HCT116 (cell line): ENCODE measurements at regions not wholly inside any gene's neighbourhood (a gene's known extent, or its start where the extent isn't known, plus 50 kb on each side); places are given as distances from the start of the nearest gene placed in this dataset.

Experiments used
- EZH2 ChIP-seq: fragments of 200-600 bp; sonication (generic); IDR thresholded peaks from 2 replicates; pipeline ENCODE4 v1.6.1; 2017; ENCODE audit warnings: antibody characterized with exemption, mixed run types
- EZH2phosphoT487 ChIP-seq: fragments of 200-600 bp; IDR thresholded peaks from 2 replicates; pipeline ENCODE4 v1.6.1; 2018; ENCODE audit warnings: antibody characterized with exemption, borderline replicate concordance
- POLR2A ChIP-seq: IDR thresholded peaks from 2 replicates; pipeline ENCODE4 v1.7.0; 2011; ENCODE audit warnings: borderline replicate concordance; ENCODE audit not compliant: insufficient read depth, insufficient read length; ENCODE audit errors: extremely low read depth
- POLR2AphosphoS5 ChIP-seq: IDR thresholded peaks from 2 replicates; pipeline ENCODE4 v1.6.1; 2011; ENCODE audit warnings: mild to moderate bottlenecking, low read depth, low read length, moderate library complexity
- SP1 ChIP-seq: IDR thresholded peaks from 2 replicates; pipeline ENCODE4 v1.6.1; 2012; ENCODE audit warnings: low read depth
- SRF ChIP-seq: IDR thresholded peaks from 2 replicates; pipeline ENCODE4 v1.6.1; 2012; ENCODE audit warnings: low read depth
- TCF7L2 ChIP-seq: IDR thresholded peaks from 2 replicates; pipeline ENCODE4 v1.7.0; 2011; ENCODE audit warnings: borderline replicate concordance, inconsistent platforms; ENCODE audit not compliant: insufficient read depth, insufficient read length; ENCODE audit errors: extremely low read depth
- YY1 ChIP-seq: IDR thresholded peaks from 2 replicates; pipeline ENCODE4 v1.6.1; 2011; ENCODE audit warnings: low read length, low read depth, moderate library complexity, mild to moderate bottlenecking; ENCODE audit not compliant: insufficient replicate concordance; ENCODE audit errors: extremely low read depth
- ZFX ChIP-seq: fragments of 450-650 bp; IDR thresholded peaks from 2 replicates; pipeline ENCODE4 v1.6.1; 2017
- TF ChIP-seq, protein P1 (sequence below): IDR thresholded peaks from 2 replicates; pipeline ENCODE4 v1.6.1; 2011; ENCODE audit warnings: mild to moderate bottlenecking, low read length, moderate library complexity; ENCODE audit not compliant: insufficient replicate concordance; ENCODE audit errors: extremely low read depth
- TF ChIP-seq, protein P2 (sequence below), 3 experiments: fragments of 200-600 bp in 1 of 3; sonication (generic) in 1 of 3; IDR thresholded peaks in 2 of 3; conservative IDR thresholded peaks in 1 of 3; 2 replicates each; pipeline ENCODE4 v1.5.1; 2012 to 2017; ENCODE audit warnings: low read depth in 2 of 3, low read length in 2 of 3, antibody characterized with exemption in 1 of 3, borderline replicate concordance in 1 of 3, control low read depth in 1 of 3, mild to moderate bottlenecking in 1 of 3, mixed read lengths in 1 of 3, mixed run types in 1 of 3, moderate library complexity in 1 of 3; ENCODE audit not compliant: insufficient read depth in 1 of 3
- TF ChIP-seq, protein P3 (sequence below): IDR thresholded peaks from 2 replicates; pipeline ENCODE4 v1.6.1; 2012; ENCODE audit warnings: low read depth

DNA sequence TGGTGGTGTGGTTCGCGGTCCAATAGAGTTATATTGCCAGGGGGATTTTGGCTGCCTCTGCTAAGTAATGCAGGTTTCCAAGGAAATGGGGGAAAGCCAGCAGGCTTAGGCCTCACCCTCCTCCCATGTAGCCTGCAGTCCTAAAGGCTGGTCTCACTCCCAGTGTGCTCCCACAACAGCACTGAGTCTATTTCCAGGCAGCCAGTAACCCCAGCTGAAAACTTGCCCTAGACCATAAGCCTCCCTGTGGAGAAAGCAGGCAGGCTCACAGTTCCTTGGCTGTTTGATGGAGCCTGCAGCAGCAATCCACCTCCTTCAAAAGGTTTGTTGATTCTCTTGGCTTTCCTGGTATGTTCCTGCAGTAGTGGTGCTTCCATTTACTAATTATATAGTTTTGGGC lies 220.0 kb upstream of the ZNF804B start:
- TF ChIP-seq EZH2 (no peak), POLR2A (no peak), EZH2phosphoT487 (no peak), ZFX (no peak), YY1 (no peak), SP1 (no peak), SRF (no peak), POLR2AphosphoS5 (no peak), TCF7L2 (no peak)
- TF ChIP-seq, protein P1, sequence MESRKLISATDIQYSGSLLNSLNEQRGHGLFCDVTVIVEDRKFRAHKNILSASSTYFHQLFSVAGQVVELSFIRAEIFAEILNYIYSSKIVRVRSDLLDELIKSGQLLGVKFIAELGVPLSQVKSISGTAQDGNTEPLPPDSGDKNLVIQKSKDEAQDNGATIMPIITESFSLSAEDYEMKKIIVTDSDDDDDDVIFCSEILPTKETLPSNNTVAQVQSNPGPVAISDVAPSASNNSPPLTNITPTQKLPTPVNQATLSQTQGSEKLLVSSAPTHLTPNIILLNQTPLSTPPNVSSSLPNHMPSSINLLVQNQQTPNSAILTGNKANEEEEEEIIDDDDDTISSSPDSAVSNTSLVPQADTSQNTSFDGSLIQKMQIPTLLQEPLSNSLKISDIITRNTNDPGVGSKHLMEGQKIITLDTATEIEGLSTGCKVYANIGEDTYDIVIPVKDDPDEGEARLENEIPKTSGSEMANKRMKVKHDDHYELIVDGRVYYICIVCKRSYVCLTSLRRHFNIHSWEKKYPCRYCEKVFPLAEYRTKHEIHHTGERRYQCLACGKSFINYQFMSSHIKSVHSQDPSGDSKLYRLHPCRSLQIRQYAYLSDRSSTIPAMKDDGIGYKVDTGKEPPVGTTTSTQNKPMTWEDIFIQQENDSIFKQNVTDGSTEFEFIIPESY: no peak
- TF ChIP-seq, protein P2, sequence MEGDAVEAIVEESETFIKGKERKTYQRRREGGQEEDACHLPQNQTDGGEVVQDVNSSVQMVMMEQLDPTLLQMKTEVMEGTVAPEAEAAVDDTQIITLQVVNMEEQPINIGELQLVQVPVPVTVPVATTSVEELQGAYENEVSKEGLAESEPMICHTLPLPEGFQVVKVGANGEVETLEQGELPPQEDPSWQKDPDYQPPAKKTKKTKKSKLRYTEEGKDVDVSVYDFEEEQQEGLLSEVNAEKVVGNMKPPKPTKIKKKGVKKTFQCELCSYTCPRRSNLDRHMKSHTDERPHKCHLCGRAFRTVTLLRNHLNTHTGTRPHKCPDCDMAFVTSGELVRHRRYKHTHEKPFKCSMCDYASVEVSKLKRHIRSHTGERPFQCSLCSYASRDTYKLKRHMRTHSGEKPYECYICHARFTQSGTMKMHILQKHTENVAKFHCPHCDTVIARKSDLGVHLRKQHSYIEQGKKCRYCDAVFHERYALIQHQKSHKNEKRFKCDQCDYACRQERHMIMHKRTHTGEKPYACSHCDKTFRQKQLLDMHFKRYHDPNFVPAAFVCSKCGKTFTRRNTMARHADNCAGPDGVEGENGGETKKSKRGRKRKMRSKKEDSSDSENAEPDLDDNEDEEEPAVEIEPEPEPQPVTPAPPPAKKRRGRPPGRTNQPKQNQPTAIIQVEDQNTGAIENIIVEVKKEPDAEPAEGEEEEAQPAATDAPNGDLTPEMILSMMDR (IDR thresholded peaks at IDR 0.05 in 2 of 3, conservative IDR thresholded peaks at IDR 0.05 in 1 of 3; ENCODE audit: borderline replicate concordance in 1 of 3, insufficient read depth in 1 of 3, low read depth in 2 of 3, low read length in 2 of 3): no peak
- TF ChIP-seq, protein P3, sequence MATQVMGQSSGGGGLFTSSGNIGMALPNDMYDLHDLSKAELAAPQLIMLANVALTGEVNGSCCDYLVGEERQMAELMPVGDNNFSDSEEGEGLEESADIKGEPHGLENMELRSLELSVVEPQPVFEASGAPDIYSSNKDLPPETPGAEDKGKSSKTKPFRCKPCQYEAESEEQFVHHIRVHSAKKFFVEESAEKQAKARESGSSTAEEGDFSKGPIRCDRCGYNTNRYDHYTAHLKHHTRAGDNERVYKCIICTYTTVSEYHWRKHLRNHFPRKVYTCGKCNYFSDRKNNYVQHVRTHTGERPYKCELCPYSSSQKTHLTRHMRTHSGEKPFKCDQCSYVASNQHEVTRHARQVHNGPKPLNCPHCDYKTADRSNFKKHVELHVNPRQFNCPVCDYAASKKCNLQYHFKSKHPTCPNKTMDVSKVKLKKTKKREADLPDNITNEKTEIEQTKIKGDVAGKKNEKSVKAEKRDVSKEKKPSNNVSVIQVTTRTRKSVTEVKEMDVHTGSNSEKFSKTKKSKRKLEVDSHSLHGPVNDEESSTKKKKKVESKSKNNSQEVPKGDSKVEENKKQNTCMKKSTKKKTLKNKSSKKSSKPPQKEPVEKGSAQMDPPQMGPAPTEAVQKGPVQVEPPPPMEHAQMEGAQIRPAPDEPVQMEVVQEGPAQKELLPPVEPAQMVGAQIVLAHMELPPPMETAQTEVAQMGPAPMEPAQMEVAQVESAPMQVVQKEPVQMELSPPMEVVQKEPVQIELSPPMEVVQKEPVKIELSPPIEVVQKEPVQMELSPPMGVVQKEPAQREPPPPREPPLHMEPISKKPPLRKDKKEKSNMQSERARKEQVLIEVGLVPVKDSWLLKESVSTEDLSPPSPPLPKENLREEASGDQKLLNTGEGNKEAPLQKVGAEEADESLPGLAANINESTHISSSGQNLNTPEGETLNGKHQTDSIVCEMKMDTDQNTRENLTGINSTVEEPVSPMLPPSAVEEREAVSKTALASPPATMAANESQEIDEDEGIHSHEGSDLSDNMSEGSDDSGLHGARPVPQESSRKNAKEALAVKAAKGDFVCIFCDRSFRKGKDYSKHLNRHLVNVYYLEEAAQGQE: no peak
